C1 segment of cervical spinal cord (tissue), 14 donors: ENCODE measurements at regions not wholly inside any gene's neighbourhood (a gene's known extent, or its start where the extent isn't known, plus 50 kb on each side); places are given as distances from the start of the nearest gene placed in this dataset.

ENCODE experiments used
- DNase-seq, 14 donors: peaks; one replicate each; lab custom pipeline; 2025; lab: John Stamatoyannopoulos, UW

DNA sequence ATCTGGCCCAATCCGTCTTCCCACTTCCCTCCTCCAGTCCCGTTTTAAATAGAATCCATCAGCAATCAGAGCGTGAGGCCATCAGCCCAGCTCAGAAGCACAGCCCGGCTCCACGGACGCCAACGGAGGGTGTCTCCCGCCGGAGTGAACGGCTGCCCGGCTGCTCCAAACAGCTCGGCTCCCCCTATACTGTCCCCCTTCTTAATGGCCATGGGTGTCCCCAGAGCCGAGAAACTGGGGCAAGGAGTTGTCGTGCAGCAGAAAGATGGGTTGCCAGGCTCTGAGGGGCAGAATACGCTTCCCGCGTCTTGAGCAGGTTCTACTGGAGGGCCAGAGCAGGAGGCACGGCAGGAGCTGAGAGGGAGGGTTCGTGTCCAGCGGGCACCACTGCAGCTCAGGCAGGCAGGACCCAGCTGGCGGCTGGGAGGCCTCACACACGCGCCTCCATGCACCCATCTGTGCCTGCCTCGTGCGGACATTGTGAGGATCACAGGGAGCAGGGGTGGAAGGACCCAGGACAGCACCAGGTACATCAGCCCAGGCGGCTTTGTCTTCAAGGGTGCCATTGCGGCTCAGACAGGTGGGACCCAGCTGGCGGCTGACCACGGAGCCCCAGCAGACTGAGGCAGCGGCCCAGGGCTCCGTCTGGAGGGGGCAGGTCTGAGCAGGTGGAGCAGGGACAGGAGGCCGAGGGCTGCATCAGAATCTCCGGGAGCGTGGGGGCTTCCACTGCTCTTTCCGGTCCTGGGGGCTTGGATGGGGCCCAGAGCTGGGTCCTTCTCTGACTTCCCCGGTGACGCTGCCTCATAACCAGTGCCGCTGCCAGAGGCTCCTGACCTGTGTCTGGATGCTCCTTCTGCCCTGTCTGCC lies 882.7 kb downstream of the BRD1 start:
- no peak for DNase-seq

DNA sequence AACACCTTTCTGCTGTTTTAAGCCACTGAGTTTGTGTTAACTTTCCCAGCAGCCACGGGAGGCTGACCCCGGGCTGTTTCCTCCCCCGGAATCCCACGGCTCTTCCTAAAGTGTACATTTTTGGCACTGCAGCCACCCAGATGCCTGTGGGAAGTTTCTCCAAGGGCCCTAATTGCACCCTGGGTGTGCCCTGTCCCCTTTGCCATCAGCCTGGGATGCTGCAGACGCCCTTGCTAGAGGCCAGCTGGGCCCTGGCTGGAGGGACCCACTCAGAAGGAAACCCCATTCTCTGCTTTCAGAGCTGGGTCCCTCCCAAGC lies 883.3 kb downstream of the BRD1 start:
- no peak for DNase-seq

- DNase-seq, result peak in 9 of 14 donors; percentile 12 to 74 (median 46)
These were observed 883.9 kb downstream of the BRD1 start for GRCh38 chr22:48943567-48944432.

- peak in 1 of 14 donors; percentile 36 for DNase-seq
These were observed 884.7 kb downstream of the BRD1 start for GRCh38 chr22:48942698-48943566.

GRCh38 chr22:48941903-48942575 lies 885.6 kb downstream of the BRD1 start:
- no peak for DNase-seq

GRCh38 chr22:48941033-48941902 lies 886.4 kb downstream of the BRD1 start:
- no peak for DNase-seq

DNA sequence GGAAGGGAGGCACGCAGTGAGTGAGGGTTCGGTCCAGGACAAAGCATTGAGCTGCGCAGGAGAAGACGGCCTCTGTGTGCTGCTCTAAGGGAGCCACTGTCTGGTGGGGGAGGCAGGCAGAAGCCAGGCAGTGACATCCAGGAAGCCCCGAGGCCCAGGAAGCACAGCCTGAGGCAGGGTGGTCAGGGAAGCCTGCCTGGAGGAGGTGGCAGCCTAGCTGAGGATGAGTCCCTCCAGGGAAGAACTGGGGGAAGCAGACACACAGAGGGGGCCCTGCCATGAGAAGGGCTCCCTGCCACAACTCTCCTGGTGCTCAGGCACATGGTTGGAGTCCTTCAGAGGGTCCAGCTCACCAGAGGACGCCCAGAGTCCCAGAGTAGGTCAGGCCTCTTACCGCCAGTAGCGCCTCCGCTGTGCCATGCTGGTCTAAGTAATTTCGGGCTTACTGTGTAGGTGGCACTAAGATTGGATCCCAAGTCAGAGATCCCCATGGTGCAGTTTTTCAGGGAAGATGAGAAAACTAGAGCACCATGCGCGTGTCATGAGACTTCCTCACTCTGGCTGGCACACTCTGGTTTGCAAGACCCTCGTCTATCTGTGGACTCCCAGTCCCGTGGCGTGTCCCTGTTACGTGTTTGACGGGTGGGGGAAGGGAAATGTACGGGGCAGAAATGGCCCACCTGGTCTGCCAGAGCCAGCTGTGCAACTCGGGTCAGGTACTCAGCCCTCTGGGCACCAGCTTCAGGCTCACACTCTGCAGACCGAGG lies 887.2 kb downstream of the BRD1 start:
- no peak for DNase-seq

DNA sequence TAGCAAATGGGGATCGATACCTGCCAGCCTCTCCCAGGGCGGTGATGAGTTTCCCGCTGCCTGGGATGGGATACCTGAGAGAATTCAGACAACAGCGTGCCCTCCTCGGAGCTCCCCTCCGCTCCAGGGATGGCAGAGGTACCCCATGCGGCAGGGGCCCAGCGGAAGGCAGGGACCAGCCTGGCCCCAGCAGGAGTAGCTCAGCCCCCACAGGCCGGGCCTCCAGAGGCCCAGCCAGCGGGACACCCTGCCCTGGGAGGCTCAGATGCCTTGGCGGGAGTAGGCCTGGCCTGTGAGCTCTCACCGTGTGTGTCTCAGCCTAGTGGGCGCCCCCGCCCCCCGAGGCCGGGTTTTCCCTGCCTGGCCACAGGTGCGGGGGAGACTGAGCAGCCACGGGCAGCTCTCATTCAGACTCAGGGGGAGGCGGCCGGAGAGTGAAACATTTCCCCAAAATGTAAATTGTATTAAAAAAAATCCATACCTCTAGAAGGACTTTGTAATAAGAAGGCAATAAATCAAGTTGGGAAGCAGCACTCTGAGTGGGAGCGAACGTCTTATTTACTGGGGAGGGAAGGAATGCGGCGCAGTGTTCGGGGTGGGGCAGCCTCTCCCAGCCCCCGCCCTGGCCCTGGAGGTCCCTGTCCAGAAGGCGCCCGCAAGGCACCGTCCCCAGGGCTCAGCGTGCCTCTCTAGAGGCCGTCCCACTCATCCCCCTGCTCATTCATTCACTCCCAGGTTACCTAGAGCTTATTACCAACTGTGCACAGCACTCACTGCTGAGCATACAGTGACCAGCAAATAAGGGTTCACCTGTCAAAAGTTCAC lies 888.0 kb downstream of the BRD1 start:
- no peak for DNase-seq

GRCh38 chr22:48938741-48939140 lies 888.9 kb downstream of the BRD1 start:
- no peak for DNase-seq

DNA sequence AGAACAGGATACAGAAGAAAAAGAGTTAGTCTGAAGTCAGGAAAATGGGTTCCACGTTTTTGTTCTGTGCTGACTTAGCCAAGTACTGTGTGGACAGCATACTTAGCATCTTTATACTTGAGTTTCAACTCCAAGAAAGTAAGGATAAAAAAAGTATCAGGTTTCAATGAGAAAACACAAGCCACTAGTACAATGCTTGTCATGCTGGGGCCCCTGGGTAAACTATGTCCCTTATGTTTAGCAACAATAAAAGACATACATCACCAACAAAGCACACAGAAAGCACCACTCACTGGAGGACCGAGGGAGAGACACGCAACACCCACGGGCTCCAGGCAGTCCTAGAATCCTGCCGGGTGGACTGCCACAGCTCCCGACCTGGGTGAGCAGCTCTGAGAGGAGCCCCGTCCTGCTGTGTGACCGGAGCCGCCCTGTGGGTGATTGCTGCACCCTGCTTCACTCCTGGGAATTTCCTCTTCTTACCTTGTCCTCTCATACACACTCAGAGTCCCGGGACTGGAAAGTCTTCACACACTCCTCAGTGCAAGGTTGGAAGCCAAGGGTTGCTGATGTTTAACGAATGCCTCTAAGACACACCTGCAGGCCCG lies 890.5 kb downstream of the BRD1 start:
- no peak for DNase-seq

- no peak for DNase-seq
These were observed 891.3 kb downstream of the BRD1 start for GRCh38 chr22:48936391-48936790.

DNA sequence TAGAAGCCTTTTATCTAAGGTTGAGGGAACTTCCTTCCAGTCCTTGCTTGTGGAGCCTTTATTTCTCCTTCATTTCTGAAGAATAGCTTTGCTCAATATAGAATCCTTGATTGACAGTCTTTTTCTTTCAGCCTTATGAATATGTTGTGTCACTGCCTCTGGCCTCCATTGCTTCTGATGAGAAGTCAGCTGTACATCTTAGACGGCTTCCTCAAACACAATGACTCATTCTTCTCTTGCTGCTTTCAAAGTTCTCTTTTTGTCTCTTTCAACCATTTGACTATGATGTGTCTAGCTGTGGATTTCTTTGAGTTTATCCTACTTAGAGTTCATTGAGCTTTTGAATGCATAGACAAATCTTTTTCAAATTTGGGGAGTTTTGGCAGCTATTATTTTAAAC lies 893.2 kb downstream of the BRD1 start:
- DNase-seq, result no peak

- no peak for DNase-seq
These were observed 896.2 kb downstream of the BRD1 start for GRCh38 chr22:48931452-48931851.

- no peak for DNase-seq
These were observed 898.3 kb downstream of the BRD1 start for GRCh38 chr22:48929276-48929790.

GRCh38 chr22:48927591-48927990 lies 900.1 kb downstream of the BRD1 start:
- no peak for DNase-seq

- no peak for DNase-seq
These were observed 901.0 kb downstream of the BRD1 start for GRCh38 chr22:48926643-48927042.

- DNase-seq, result no peak
These were observed 901.5 kb downstream of the BRD1 start for GRCh38 chr22:48926136-48926535.

GRCh38 chr22:48925450-48925849 lies 902.2 kb downstream of the BRD1 start:
- DNase-seq, result no peak
